ENCODE measurements at regions not wholly inside any gene's neighbourhood (a gene's known extent, or its start where the extent isn't known, plus 50 kb on each side); places are given as distances from the start of the nearest gene placed in this dataset.
"Not testable (repeated sequence)": the region's sequence is repeated elsewhere in the genome, so short reads cannot be mapped to it uniquely, and the experiment has no call there.

DNA sequence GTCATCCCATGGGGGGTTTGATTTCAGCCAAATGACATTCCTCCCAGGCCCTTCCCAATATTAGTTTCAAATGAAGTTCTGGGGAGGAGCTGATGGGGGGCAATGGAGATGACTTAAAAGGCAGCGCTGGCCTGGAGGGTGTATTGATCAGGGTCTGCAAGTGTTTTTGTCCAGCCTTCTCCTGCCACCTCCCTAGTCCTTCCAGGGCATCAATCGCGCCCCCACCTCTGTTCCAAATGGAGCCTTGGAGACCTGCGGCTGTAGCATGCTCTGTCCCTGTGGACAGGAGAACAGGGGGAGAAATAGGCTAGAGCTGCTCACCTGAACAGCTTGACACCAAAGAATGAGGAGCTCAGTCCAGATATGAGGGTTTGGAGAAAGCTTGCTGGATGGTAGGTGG lies 386.8 kb upstream of the PODXL start:
- Histone ChIP-seq H3K36me3 (replicated peaks; ENCODE audit: low read depth, low read length) (peaks cover 26% of the 10 kb centered on the region), H3K27ac (ENCODE audit: low read length) (no peak overlapping the region), H2AFZ (ENCODE audit: low read depth, low read length) (no peak overlapping the region), H3K9me3 (ENCODE audit: insufficient read depth, low read length) (peaks cover 26% of the 10 kb centered on the region), H3K9ac (ENCODE audit: low read length) (no peak overlapping the region), H3K4me2 (ENCODE audit: low read length) (no peak overlapping the region), H3K4me3 (ENCODE audit: low read length) (no peak overlapping the region), H4K20me1 (ENCODE audit: insufficient read depth, low read length) (no peaks in the 10 kb centered on the region), H3K27me3 (ENCODE audit: low read depth, low read length) (peaks cover 11% of the 10 kb centered on the region), H3K4me1 (ENCODE audit: low read length) (peaks cover 38% of the 10 kb centered on the region), H3K79me2 (ENCODE audit: low read length) (no peaks in the 10 kb centered on the region)
- no peak for TF ChIP-seq EZH2phosphoT487 (IDR thresholded peaks at IDR 0.05; ENCODE audit: low read depth)
- TF ChIP-seq CTCF (IDR thresholded peaks at IDR 0.05; ENCODE audit: low read depth, low read length): no peak

DNA sequence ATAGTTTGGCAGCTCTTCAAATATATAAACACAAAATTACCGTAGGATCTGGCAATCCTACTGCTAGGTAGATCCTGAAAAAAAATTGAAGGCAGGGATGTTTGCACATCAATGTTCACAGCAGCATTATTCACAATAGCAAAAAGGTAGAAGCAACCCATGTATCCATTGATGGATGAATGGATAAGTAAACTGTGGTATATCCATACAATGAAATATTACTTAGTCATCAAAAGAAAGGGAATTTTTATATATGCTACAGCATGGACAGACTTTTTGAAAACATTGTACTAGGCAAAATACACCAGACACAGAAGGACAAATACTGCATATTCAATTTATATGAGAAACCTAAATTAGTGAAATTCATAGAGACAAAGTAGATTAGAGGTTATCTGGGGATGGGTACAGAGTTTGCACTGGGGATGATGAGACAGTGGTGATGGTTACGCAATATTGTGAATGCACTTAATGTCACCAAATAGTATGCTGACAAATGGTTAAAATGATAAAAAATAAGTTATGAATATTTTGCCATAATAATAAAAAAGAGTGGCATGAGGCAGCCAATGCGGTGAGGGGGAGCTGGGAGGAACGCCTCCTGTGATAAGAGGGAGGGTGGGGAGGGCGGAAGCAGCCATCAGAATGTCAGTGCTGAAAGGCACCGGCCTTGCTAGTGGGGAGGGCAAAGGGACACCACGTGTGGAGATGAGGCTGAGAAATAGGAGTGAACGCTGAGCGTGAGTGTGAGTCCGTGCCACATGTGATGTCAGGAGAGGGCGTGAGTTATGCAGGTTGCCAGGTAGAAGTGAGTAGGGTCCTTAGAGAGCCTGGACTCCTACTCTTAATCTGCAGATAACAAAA lies 386.1 kb upstream of the PODXL start:
- Histone ChIP-seq H3K27ac (ENCODE audit: low read length) (no peak overlapping the region), H3K27me3 (ENCODE audit: low read depth, low read length) (peaks cover 11% of the 10 kb centered on the region), H3K9me3 (ENCODE audit: insufficient read depth, low read length) (peaks cover 33% of the 10 kb centered on the region), H3K79me2 (ENCODE audit: low read length) (no peaks in the 10 kb centered on the region), H3K9ac (ENCODE audit: low read length) (no peak overlapping the region), H3K36me3 (replicated peaks; ENCODE audit: low read depth, low read length) (peaks cover 33% of the 10 kb centered on the region), H3K4me2 (ENCODE audit: low read length) (no peak overlapping the region), H4K20me1 (ENCODE audit: insufficient read depth, low read length) (no peaks in the 10 kb centered on the region), H3K4me1 (ENCODE audit: low read length) (peaks cover 45% of the 10 kb centered on the region), H2AFZ (ENCODE audit: low read depth, low read length) (no peak overlapping the region), H3K4me3 (ENCODE audit: low read length) (no peak overlapping the region)
- TF ChIP-seq CTCF (IDR thresholded peaks at IDR 0.05; ENCODE audit: low read depth, low read length) (no peak), EZH2phosphoT487 (IDR thresholded peaks at IDR 0.05; ENCODE audit: low read depth) (no peak)

DNA sequence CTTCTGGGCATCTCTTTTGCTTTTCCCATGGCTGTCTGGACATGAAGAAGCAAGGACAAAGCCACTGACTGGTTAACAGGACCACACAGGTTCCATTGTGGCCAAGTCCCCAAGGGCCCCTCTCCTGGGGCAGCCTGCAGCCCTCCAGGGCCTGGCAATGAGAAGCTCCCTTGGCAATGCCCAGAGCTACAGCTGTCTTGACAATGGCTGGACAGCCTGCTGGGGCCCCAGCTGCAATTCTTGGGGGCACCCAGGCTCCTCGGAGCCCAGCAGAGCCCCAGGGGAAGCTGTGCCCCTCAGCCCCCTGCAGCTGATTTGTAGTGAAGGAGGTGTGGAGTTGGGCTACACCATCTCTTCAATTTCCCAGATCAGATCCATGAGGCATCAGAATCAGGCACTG lies 384.9 kb upstream of the PODXL start:
- Histone ChIP-seq H3K9me3 (ENCODE audit: insufficient read depth, low read length) (peaks cover 36% of the 10 kb centered on the region), H3K4me2 (ENCODE audit: low read length) (no peak overlapping the region), H3K9ac (ENCODE audit: low read length) (no peak overlapping the region), H3K79me2 (ENCODE audit: low read length) (no peaks in the 10 kb centered on the region), H3K4me1 (ENCODE audit: low read length) (peaks cover 45% of the 10 kb centered on the region), H3K27ac (ENCODE audit: low read length) (no peak overlapping the region), H3K36me3 (replicated peaks; ENCODE audit: low read depth, low read length) (peaks cover 38% of the 10 kb centered on the region), H4K20me1 (ENCODE audit: insufficient read depth, low read length) (no peaks in the 10 kb centered on the region), H2AFZ (ENCODE audit: low read depth, low read length) (no peak overlapping the region), H3K4me3 (ENCODE audit: low read length) (no peak overlapping the region), H3K27me3 (ENCODE audit: low read depth, low read length) (peaks cover 8% of the 10 kb centered on the region)
- TF ChIP-seq CTCF (IDR thresholded peaks at IDR 0.05; ENCODE audit: low read depth, low read length): no peak
- no peak for TF ChIP-seq EZH2phosphoT487 (IDR thresholded peaks at IDR 0.05; ENCODE audit: low read depth)

DNA sequence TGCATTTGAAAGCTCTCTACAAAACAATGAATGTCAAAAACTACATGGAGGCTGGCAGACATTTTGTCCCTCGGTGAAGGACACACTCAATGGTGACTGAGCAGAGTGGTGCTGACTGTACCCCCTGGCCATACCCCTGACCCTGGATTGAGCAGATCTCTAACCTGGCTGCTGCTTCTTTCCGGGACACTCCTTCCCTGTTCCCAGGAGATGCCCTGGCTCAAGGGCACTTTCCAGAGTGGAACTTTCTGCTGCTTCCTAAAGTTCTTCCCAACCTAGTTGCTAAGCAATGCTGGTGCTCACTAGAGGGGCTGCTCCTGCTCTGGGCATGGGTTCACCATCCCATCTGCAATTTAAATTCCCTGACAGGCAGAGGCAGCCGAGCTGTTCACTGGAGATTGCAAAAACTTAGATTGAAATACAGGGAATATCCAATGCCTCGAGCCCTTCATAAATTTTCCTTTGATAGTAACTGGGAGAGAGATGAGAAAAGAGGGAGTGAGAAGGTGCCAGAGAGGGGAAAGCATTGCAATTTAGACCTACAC lies 384.3 kb upstream of the PODXL start:
- Histone ChIP-seq H3K9ac (ENCODE audit: low read length) (no peak overlapping the region), H3K4me1 (ENCODE audit: low read length) (peaks cover 39% of the 10 kb centered on the region), H3K27ac (ENCODE audit: low read length) (peak overlapping the region; percentile 95), H4K20me1 (ENCODE audit: insufficient read depth, low read length) (no peaks in the 10 kb centered on the region), H3K9me3 (ENCODE audit: insufficient read depth, low read length) (peaks cover 36% of the 10 kb centered on the region), H3K4me2 (ENCODE audit: low read length) (no peak overlapping the region), H3K4me3 (ENCODE audit: low read length) (no peak overlapping the region), H3K79me2 (ENCODE audit: low read length) (no peaks in the 10 kb centered on the region), H2AFZ (ENCODE audit: low read depth, low read length) (no peak overlapping the region), H3K36me3 (replicated peaks; ENCODE audit: low read depth, low read length) (peaks cover 41% of the 10 kb centered on the region), H3K27me3 (ENCODE audit: low read depth, low read length) (0 out of 2 replicates have a peak, but pooled peaks cover 3% of the 10 kb centered on the region)
- TF ChIP-seq CTCF (IDR thresholded peaks at IDR 0.05; ENCODE audit: low read depth, low read length): no peak
- TF ChIP-seq EZH2phosphoT487 (IDR thresholded peaks at IDR 0.05; ENCODE audit: low read depth): no peak

DNA sequence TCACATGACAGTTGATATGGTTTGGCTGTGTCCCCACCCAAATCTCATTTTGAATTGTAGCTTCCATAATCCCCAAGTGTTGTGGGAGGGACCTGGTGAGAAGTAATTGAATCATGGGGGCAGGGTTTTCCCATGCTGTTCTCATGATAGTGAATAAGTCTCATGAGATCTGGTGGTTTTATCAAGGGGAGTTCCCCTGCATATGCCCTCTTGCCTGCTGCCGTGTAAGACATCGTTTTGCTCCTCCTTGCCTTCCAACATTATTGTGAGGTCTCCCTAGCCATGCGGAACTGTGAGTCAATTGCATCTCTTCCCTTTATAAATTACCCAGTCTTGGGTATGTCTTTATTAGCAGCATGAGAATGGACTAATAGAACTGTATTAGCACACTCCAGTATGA lies 382.4 kb upstream of the PODXL start:
- Histone ChIP-seq H3K27ac (ENCODE audit: low read length) (peak overlapping the region; percentile 95), H2AFZ (ENCODE audit: low read depth, low read length) (peak overlapping the region; percentile 40; the same call in 1 of the 2 replicates), H3K36me3 (replicated peaks; ENCODE audit: low read depth, low read length) (peaks cover 41% of the 10 kb centered on the region), H3K9ac (ENCODE audit: low read length) (peak overlapping the region; percentile 42; the same call in 1 of the 2 replicates), H3K4me2 (ENCODE audit: low read length) (peak overlapping the region; percentile 68), H3K4me3 (ENCODE audit: low read length) (peak overlapping the region; percentile 47; the same call in 1 of the 2 replicates), H3K4me1 (ENCODE audit: low read length) (peaks cover 44% of the 10 kb centered on the region), H3K9me3 (ENCODE audit: insufficient read depth, low read length) (peaks cover 36% of the 10 kb centered on the region)
- not testable (repeated sequence) for H3K27me3 ChIP-seq (ENCODE audit: low read depth, low read length); H4K20me1 ChIP-seq (ENCODE audit: insufficient read depth, low read length); H3K79me2 ChIP-seq (ENCODE audit: low read length)

All from OCI-LY3 (cell line).